MCF 10A (cell line): ENCODE measurements at regions not wholly inside any gene's neighbourhood (a gene's known extent, or its start where the extent isn't known, plus 50 kb on each side); places are given as distances from the start of the nearest gene placed in this dataset.

Experiments
- BruUV-seq: library from RNA; stranded (reverse); fragments of 400-500 nt; replicated peaks from 2 replicates; lab custom pipeline; 2021; lab: Mats Ljungman, UMichigan
- CTCF ChIA-PET: fragments of 300-600 bp; sonication (Branson Sonifier 250); formaldehyde crosslinking; extraction: SDS; loops from one replicate; lab custom pipeline; 2021; ENCODE audit warnings: antibody characterized with exemption, inconsistent platforms; lab: Yijun Ruan, JAX
- POLR2A ChIA-PET: fragments of 300-600, 350-650 bp; sonication (Branson Sonifier 250); formaldehyde crosslinking; extraction: SDS; loops from one replicate; lab custom pipeline; 2020; ENCODE audit warnings: antibody characterized with exemption, inconsistent platforms; lab: Yijun Ruan, JAX
- DNase-seq: peaks from one replicate; pipeline ENCODE4 v3.0.0-alpha.2; 2018; ENCODE audit not compliant: unreplicated experiment
- H3K27ac Mint-ChIP-seq: one replicate; pipeline ENCODE4 v1.8.0; 2022; ENCODE audit warnings: mild to moderate bottlenecking, low read depth, mixed read lengths; ENCODE audit not compliant: unreplicated experiment
- H3K27me3 Mint-ChIP-seq: one replicate; pipeline ENCODE4 v1.8.0; 2022; ENCODE audit warnings: mixed read lengths; ENCODE audit not compliant: insufficient read depth, unreplicated experiment
- H3K36me3 Mint-ChIP-seq: one replicate; pipeline ENCODE4 v1.8.0; 2022; ENCODE audit warnings: mild to moderate bottlenecking, moderate library complexity, mixed read lengths; ENCODE audit not compliant: insufficient read depth, unreplicated experiment
- H3K4me1 Mint-ChIP-seq: one replicate; pipeline ENCODE4 v1.8.0; 2022; ENCODE audit warnings: mixed read lengths; ENCODE audit not compliant: insufficient read depth, unreplicated experiment
- H3K4me3 Mint-ChIP-seq: one replicate; pipeline ENCODE4 v1.8.0; 2022; ENCODE audit warnings: mild to moderate bottlenecking, moderate library complexity, mixed read lengths; ENCODE audit not compliant: unreplicated experiment
- H3K9me3 Mint-ChIP-seq: one replicate; pipeline ENCODE4 v1.8.0; 2022; ENCODE audit warnings: mixed read lengths; ENCODE audit not compliant: unreplicated experiment
- CTCF ChIP-seq: fragments of 200-600 bp; IDR thresholded peaks from one replicate; pipeline ENCODE4 v1.8.0; 2022; ENCODE audit warnings: antibody characterized with exemption, mild to moderate bottlenecking; ENCODE audit not compliant: unreplicated experiment
- intact Hi-C: fragments of 100-400 bp; cut with micrococcal nuclease; formaldehyde crosslinking; loops from 2 replicates; pipeline ENCODE4 v1.14.1; 2022

DNA sequence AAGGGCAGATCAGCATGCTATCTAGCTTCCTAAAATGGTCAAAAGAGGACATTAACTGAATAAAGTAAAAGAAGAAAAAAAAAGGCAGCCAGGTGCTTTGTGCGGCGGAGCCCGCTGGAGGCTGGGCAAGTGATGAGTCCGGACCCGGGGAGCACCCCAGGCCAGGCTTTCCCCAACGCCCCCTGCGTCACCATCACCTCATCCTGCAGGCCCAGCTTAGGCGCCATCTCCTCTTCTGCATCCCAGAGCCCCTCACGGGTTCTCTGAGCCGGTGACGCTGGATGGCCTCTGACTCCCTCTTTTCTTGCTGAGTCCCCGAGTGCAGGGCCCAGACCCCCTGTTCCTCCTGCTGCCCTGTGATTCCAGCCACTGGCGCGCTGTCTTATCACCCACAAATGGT lies 250.1 kb downstream of the TBXT start:
- CTCF ChIA-PET, result interaction anchor here (0.5 to 0.6 kb wide), 2 partner anchors 42 to 1105 kb away, joined by 3 read pairs; no protein-coding TSS in a partner anchor
- DNase-seq, result no peak
- H3K27me3 Mint-ChIP-seq, result no peaks in the 10 kb centered on the region
- no peak overlapping the region for H3K27ac Mint-ChIP-seq
- H3K4me3 Mint-ChIP-seq, result no peak overlapping the region
- POLR2A ChIA-PET, result no interaction called here
- no peaks in the 10 kb centered on the region for H3K9me3 Mint-ChIP-seq
- no peaks in the 10 kb centered on the region for H3K36me3 Mint-ChIP-seq
- BruUV-seq, result no TSS peak
- TF ChIP-seq CTCF, result no peak
- intact Hi-C loops, result no loop called here
- peaks cover 16% of the 10 kb centered on the region for H3K4me1 Mint-ChIP-seq

GRCh38 chr6:165915022-165915770 lies 252.2 kb upstream of the PDE10A start:
- intact Hi-C loops, result no loop called here
- BruUV-seq, result no TSS peak
- TF ChIP-seq CTCF, result no peak
- CTCF ChIA-PET, result no interaction called here
- Mint-ChIP-seq H3K9me3 (no peaks in the 10 kb centered on the region), H3K36me3 (no peaks in the 10 kb centered on the region), H3K27ac (no peak overlapping the region), H3K4me3 (no peak overlapping the region), H3K4me1 (no peaks in the 10 kb centered on the region), H3K27me3 (no peaks in the 10 kb centered on the region)
- DNase-seq, result no peak
- POLR2A ChIA-PET, result no interaction called here

GRCh38 chr6:165913676-165914570 lies 250.9 kb upstream of the PDE10A start:
- Mint-ChIP-seq H3K27me3 (no peaks in the 10 kb centered on the region), H3K27ac (no peak overlapping the region), H3K9me3 (no peaks in the 10 kb centered on the region), H3K4me3 (no peak overlapping the region), H3K36me3 (no peaks in the 10 kb centered on the region), H3K4me1 (no peaks in the 10 kb centered on the region)
- no peak for TF ChIP-seq CTCF
- no TSS peak for BruUV-seq
- intact Hi-C loops, result no loop called here
- DNase-seq, result no peak
- CTCF ChIA-PET, result interaction anchor here (0.7 kb wide), 1 partner anchor 40 kb away, joined by 4 read pairs; no protein-coding TSS in a partner anchor
- POLR2A ChIA-PET, result no interaction called here
